ENCODE measurements at regions not wholly inside any gene's neighbourhood (a gene's known extent, or its start where the extent isn't known, plus 50 kb on each side); places are given as distances from the start of the nearest gene placed in this dataset.
"Not testable (repeated sequence)": the region's sequence is repeated elsewhere in the genome, so short reads cannot be mapped to it uniquely, and the experiment has no call there.

DNA sequence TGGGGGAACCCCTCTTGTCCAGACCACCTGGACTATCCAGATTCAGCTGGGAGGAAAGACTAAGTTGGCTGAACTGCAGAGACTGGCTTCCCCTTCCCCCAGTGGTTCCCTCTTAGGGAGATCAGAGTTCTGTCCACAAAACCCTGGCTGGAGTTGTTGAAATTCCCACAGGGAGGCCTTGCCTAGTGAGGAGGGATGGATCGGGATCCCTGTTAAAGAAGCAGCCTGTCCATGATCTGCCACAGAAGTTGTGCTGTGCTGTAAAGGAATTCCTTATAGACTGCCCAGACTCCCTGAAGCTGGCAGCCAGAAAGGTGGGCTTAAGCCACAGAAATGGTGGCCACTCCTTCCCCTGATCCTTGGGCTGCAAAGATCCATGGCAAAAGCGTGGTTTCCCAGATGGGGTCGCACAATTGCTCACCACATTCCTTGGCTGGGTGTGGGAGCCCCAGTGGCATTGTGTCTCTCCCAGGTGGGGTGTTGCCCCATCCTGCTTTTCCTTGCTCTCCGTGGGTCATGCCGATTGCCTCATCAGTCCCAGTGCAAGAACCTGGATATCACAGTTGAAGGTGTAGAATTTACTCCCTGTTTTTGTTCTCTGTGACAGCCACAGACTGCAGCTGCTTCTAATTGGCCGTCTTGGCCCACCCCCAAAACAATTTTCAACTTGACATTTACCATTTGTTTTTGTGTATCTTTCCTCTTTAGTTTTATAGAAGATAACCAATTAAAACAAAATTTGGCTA is 342.4 kb downstream of the FGF10 start:
- H4K20me1 ChIP-seq (ENCODE audit: insufficient read depth), result no peaks in the 10 kb centered on the region
- no peak overlapping the region for H3K4me2 ChIP-seq
- ChIA-PET CTCF (no interaction called here), POLR2A (no interaction called here)
- no peaks in the 10 kb centered on the region for H3F3A ChIP-seq (replicated peaks; ENCODE audit: insufficient read depth)
- no peaks in the 10 kb centered on the region for H3K4me1 ChIP-seq (ENCODE audit: control insufficient read depth in 1 of 2, insufficient read depth in 2 of 2, low read depth in 1 of 2, low read length in 1 of 2)
- H3K36me3 ChIP-seq (replicated peaks in 1 of 2; ENCODE audit: control insufficient read depth in 1 of 2, insufficient read depth in 2 of 2, low read length in 1 of 2), result no peaks in the 10 kb centered on the region
- H3K27me3 ChIP-seq (ENCODE audit: insufficient read depth), result no peaks in the 10 kb centered on the region
- H3K9me2 ChIP-seq, result no peaks in the 10 kb centered on the region
- H3K9ac ChIP-seq, result no peak overlapping the region
- H3K4me3 ChIP-seq (ENCODE audit: low read depth in 2 of 2, low read length in 1 of 2), result no peak overlapping the region
- TF ChIP-seq TAF1 (IDR thresholded peaks at IDR 0.05; ENCODE audit: borderline replicate concordance, low read depth, low read length) (no peak), RAD21 (IDR thresholded peaks at IDR 0.05; ENCODE audit: low read length) (no peak), EZH2phosphoT487 (IDR thresholded peaks at IDR 0.05; ENCODE audit: borderline replicate concordance, low read depth) (no peak), TEAD4 (IDR thresholded peaks at IDR 0.05; ENCODE audit: borderline replicate concordance, insufficient read depth) (no peak), CHD2 (IDR thresholded peaks at IDR 0.05; ENCODE audit: low read length, partially characterized antibody) (no peak), MXI1 (IDR thresholded peaks at IDR 0.05; ENCODE audit: low read depth, low read length) (no peak), SIN3A (IDR thresholded peaks at IDR 0.05; ENCODE audit: borderline replicate concordance, low read depth, low read length) (no peak), RCOR1 (IDR thresholded peaks at IDR 0.05; ENCODE audit: low read length) (no peak), RFX5 (IDR thresholded peaks at IDR 0.05; ENCODE audit: low read length) (no peak), GATA2 (CRISPR knock-in tag; IDR thresholded peaks at IDR 0.05) (no peak), FOXM1 (IDR thresholded peaks at IDR 0.05; ENCODE audit: low read depth) (no peak), JUND (IDR thresholded peaks at IDR 0.05) (no peak)
- TF ChIP-seq, protein P1, sequence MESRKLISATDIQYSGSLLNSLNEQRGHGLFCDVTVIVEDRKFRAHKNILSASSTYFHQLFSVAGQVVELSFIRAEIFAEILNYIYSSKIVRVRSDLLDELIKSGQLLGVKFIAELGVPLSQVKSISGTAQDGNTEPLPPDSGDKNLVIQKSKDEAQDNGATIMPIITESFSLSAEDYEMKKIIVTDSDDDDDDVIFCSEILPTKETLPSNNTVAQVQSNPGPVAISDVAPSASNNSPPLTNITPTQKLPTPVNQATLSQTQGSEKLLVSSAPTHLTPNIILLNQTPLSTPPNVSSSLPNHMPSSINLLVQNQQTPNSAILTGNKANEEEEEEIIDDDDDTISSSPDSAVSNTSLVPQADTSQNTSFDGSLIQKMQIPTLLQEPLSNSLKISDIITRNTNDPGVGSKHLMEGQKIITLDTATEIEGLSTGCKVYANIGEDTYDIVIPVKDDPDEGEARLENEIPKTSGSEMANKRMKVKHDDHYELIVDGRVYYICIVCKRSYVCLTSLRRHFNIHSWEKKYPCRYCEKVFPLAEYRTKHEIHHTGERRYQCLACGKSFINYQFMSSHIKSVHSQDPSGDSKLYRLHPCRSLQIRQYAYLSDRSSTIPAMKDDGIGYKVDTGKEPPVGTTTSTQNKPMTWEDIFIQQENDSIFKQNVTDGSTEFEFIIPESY (IDR thresholded peaks at IDR 0.05; ENCODE audit: borderline replicate concordance, low read depth), result no peak
- TF ChIP-seq, protein P2, sequence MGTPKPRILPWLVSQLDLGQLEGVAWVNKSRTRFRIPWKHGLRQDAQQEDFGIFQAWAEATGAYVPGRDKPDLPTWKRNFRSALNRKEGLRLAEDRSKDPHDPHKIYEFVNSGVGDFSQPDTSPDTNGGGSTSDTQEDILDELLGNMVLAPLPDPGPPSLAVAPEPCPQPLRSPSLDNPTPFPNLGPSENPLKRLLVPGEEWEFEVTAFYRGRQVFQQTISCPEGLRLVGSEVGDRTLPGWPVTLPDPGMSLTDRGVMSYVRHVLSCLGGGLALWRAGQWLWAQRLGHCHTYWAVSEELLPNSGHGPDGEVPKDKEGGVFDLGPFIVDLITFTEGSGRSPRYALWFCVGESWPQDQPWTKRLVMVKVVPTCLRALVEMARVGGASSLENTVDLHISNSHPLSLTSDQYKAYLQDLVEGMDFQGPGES (IDR thresholded peaks at IDR 0.05; ENCODE audit: low read depth, low read length), result no peak
- TF ChIP-seq, protein P3, sequence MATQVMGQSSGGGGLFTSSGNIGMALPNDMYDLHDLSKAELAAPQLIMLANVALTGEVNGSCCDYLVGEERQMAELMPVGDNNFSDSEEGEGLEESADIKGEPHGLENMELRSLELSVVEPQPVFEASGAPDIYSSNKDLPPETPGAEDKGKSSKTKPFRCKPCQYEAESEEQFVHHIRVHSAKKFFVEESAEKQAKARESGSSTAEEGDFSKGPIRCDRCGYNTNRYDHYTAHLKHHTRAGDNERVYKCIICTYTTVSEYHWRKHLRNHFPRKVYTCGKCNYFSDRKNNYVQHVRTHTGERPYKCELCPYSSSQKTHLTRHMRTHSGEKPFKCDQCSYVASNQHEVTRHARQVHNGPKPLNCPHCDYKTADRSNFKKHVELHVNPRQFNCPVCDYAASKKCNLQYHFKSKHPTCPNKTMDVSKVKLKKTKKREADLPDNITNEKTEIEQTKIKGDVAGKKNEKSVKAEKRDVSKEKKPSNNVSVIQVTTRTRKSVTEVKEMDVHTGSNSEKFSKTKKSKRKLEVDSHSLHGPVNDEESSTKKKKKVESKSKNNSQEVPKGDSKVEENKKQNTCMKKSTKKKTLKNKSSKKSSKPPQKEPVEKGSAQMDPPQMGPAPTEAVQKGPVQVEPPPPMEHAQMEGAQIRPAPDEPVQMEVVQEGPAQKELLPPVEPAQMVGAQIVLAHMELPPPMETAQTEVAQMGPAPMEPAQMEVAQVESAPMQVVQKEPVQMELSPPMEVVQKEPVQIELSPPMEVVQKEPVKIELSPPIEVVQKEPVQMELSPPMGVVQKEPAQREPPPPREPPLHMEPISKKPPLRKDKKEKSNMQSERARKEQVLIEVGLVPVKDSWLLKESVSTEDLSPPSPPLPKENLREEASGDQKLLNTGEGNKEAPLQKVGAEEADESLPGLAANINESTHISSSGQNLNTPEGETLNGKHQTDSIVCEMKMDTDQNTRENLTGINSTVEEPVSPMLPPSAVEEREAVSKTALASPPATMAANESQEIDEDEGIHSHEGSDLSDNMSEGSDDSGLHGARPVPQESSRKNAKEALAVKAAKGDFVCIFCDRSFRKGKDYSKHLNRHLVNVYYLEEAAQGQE (IDR thresholded peaks at IDR 0.05; ENCODE audit: low read depth, low read length), result no peak
- H3K27ac ChIP-seq (ENCODE audit: low read depth in 2 of 2, low read length in 1 of 2), result no peak overlapping the region
- 0% methylated on average over 5 of the region's 6 CpGs for WGBS (ENCODE audit: low lambda C conversion rate)
- no peaks in the 10 kb centered on the region for H3K79me2 ChIP-seq (ENCODE audit: insufficient read depth)
- DNase-seq, result no peak
- H2AFZ ChIP-seq (ENCODE audit: low read depth), result no peak overlapping the region
- H3K9me3 ChIP-seq, result no peaks in the 10 kb centered on the region

DNA sequence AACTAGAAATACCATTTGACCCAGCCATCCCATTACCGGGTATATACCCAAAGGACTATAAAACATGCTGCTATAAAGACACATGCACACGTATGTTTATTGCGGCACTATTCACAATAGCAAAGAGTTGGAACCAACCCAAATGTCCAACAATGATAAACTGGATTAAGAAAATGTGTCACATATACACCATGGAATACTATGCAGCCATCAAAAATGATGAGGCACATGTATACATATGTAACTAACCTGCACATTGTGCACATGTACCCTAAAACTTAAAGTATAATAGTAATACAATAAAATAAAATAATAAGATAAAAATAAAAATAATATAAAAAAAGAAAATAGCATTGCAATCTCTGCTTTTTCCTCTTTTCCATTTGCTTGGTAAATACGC is 344.7 kb downstream of the FGF10 start:
- H4K20me1 ChIP-seq (ENCODE audit: insufficient read depth); H3K27ac ChIP-seq (ENCODE audit: low read depth in 2 of 2, low read length in 1 of 2); H3K9ac ChIP-seq; DNase-seq; H3K4me3 ChIP-seq (ENCODE audit: low read depth in 2 of 2, low read length in 1 of 2); H2AFZ ChIP-seq (ENCODE audit: low read depth); CTCF ChIA-PET; H3K79me2 ChIP-seq (ENCODE audit: insufficient read depth); H3K36me3 ChIP-seq (replicated peaks in 1 of 2; ENCODE audit: control insufficient read depth in 1 of 2, insufficient read depth in 2 of 2, low read length in 1 of 2); H3K9me2 ChIP-seq; H3K27me3 ChIP-seq (ENCODE audit: insufficient read depth); H3F3A ChIP-seq (replicated peaks; ENCODE audit: insufficient read depth); H3K9me3 ChIP-seq; H3K4me1 ChIP-seq (ENCODE audit: control insufficient read depth in 1 of 2, insufficient read depth in 2 of 2, low read depth in 1 of 2, low read length in 1 of 2); H3K4me2 ChIP-seq; POLR2A ChIA-PET: not testable (repeated sequence)
- 53% methylated on average over 3 of the region's 4 CpGs for WGBS (ENCODE audit: low lambda C conversion rate)

Data from SK-N-SH (cell line).